ENCODE measurements at regions not wholly inside any gene's neighbourhood (a gene's known extent, or its start where the extent isn't known, plus 50 kb on each side); places are given as distances from the start of the nearest gene placed in this dataset.
"Not testable (repeated sequence)": the region's sequence is repeated elsewhere in the genome, so short reads cannot be mapped to it uniquely, and the experiment has no call there.

DNA sequence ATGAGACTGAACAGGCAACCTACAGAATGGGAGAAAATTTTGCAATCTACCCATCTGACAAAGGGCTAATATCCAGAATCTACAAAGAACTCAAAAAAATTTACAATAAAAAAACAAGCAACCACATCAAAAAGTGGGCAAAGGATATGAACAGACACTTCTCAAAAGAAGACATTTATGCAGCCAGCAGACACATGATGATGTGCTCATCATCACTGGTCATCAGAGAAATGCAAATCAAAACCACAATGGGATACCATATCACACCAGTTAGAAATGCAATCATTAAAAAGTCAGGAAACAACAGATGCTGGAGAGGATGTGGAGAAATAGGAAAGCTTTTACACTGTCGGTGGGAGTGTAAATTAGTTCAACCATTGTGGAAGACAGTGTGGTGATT is 51.7 kb upstream of the PAXBP1 start:
- not testable (repeated sequence) for H3K36me3 Mint-ChIP-seq (ENCODE audit: low read depth); H3K4me3 Mint-ChIP-seq; H3K4me1 Mint-ChIP-seq (ENCODE audit: low read depth); H3K27ac Mint-ChIP-seq; H3K9me3 Mint-ChIP-seq
- H3K27me3 Mint-ChIP-seq = peaks cover 11% of the 10 kb centered on the region

DNA sequence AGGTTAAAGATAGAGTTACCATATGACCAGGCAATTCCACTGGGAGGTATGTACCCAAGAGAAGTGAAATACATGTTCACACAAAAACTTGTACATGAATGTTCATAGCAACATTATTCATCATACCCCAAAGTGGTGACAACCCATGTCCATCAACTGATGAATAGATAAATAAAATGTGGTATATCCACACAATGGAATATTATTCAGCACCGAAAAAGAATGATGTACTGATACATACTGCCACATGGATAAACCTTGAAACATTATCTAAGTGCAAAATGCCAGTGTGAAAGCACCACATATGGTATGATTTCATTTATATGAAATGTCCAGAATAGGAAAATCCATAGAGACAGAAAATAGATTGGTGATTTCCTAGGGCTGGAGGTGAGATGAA is 53.4 kb upstream of the PAXBP1 start:
- Mint-ChIP-seq H3K36me3 (ENCODE audit: low read depth) (no peaks in the 10 kb centered on the region), H3K27ac (no peak overlapping the region), H3K27me3 (peaks cover 11% of the 10 kb centered on the region), H3K4me3 (no peak overlapping the region), H3K4me1 (ENCODE audit: low read depth) (no peaks in the 10 kb centered on the region), H3K9me3 (peaks cover 3% of the 10 kb centered on the region)

DNA sequence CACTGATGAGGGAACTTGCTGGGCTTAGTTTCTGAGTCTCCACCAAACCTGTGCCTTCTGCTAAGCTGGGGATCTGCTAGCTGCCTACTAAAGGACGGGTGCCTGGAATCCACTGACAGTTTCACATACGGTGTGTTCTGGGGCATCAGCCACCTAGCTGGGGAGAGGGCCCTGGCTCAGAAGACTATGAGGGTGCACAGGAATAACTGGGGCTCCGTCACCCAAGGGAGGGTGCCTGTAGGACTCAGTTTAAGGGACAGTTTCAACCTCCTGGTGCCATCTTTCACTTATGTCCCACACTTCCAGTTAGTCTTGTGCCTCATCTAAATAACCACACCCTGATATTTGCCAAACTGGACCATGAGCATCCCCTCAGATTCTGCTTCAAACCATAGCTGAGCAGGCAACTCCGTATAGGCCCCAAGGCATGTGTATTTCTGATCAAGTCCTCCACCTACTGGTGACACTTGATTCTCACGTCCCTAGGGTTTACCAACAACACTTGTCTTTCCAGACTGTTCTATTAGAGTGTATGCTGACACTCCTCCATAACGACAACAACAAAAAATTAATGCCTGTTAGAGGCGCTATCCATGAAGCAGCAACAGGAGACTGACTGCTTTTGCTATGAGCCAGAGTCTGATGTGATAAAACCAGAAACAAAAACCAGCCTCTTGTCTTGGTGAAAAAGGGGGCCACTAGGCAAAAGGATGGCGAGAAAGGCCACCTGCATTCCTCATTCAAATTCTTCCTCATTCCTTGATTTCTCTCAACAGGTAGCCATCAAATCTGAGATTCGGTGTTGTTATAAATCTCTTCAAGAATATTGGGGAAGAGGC is 55.0 kb upstream of the PAXBP1 start:
- peaks cover 11% of the 10 kb centered on the region for H3K27me3 Mint-ChIP-seq
- peaks cover 3% of the 10 kb centered on the region for H3K9me3 Mint-ChIP-seq
- no peak overlapping the region for H3K27ac Mint-ChIP-seq
- no peaks in the 10 kb centered on the region for H3K4me1 Mint-ChIP-seq (ENCODE audit: low read depth)
- H3K36me3 Mint-ChIP-seq (ENCODE audit: low read depth) = no peaks in the 10 kb centered on the region
- no peak overlapping the region for H3K4me3 Mint-ChIP-seq

GRCh38 chr21:32828908-32829307 is 57.4 kb upstream of the PAXBP1 start:
- H3K27ac Mint-ChIP-seq = no peak overlapping the region
- peaks cover 16% of the 10 kb centered on the region for H3K27me3 Mint-ChIP-seq

DNA sequence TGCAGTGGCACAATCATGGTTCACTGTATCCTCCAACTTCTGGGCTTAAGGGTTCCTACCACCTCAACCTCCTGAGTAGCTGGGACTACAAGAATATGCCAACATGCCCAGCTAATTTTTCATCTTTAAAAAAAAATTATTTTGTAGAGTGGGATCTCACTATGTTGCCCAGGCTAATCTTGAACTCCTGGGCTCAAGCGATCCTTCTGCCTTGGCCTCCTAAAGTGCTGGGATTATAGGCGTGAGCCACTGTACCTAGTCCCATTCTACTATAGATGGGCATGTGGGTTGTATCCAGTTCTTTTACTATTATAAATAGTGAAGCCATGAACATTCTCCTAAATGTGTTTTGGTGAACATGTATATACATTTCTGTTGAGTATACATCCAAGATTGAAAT is 57.9 kb upstream of the PAXBP1 start:
- Mint-ChIP-seq H3K9me3 (peaks cover 3% of the 10 kb centered on the region), H3K4me1 (ENCODE audit: low read depth) (no peaks in the 10 kb centered on the region), H3K36me3 (ENCODE audit: low read depth) (no peaks in the 10 kb centered on the region), H3K27ac (no peak overlapping the region), H3K4me3 (no peak overlapping the region), H3K27me3 (peaks cover 16% of the 10 kb centered on the region)

More at GRCh38 chr21:32828908-32829307, 57.4 kb upstream of the PAXBP1 start:
- Mint-ChIP-seq H3K36me3 (ENCODE audit: low read depth) (no peaks in the 10 kb centered on the region), H3K4me3 (no peak overlapping the region), H3K4me1 (ENCODE audit: low read depth) (no peaks in the 10 kb centered on the region), H3K9me3 (peaks cover 3% of the 10 kb centered on the region)

DNA sequence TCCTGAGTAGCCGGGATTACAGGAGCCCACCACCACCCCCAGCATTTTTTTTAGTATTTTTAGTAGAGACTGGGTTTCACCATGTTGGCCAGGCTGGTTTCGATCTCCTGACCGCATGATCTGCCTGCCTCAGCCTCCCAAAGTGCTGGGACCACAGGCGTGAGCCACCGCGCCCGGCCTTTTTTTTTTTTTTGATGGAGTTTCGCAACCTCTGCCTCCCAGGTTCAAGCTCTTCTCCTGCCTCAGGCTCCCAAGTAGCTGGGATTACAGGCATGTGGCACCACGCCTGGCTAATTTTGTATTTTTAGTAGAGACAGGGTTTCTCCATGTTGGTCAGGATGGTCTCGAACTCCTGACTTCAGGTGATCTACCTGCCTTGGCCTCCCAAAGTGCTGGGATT is 60.2 kb upstream of the PAXBP1 start:
- H3K27ac Mint-ChIP-seq; H3K36me3 Mint-ChIP-seq (ENCODE audit: low read depth); H3K9me3 Mint-ChIP-seq; H3K4me3 Mint-ChIP-seq; H3K4me1 Mint-ChIP-seq (ENCODE audit: low read depth): not testable (repeated sequence)
- peaks cover 13% of the 10 kb centered on the region for H3K27me3 Mint-ChIP-seq

GRCh38 chr21:32834211-32834915 is 62.8 kb upstream of the PAXBP1 start:
- Mint-ChIP-seq H3K36me3 (ENCODE audit: low read depth) (peaks cover 5% of the 10 kb centered on the region), H3K4me3 (no peak overlapping the region), H3K4me1 (ENCODE audit: low read depth) (no peaks in the 10 kb centered on the region), H3K27ac (no peak overlapping the region), H3K27me3 (peaks cover 19% of the 10 kb centered on the region), H3K9me3 (peaks cover 5% of the 10 kb centered on the region)

- no peaks in the 10 kb centered on the region for H3K4me1 Mint-ChIP-seq (ENCODE audit: low read depth)
- peaks cover 5% of the 10 kb centered on the region for H3K36me3 Mint-ChIP-seq (ENCODE audit: low read depth)
- no peak overlapping the region for H3K4me3 Mint-ChIP-seq
- peaks cover 19% of the 10 kb centered on the region for H3K27me3 Mint-ChIP-seq
- H3K27ac Mint-ChIP-seq = no peak overlapping the region
- peaks cover 5% of the 10 kb centered on the region for H3K9me3 Mint-ChIP-seq
Observed at GRCh38 chr21:32834916-32835235, 63.3 kb upstream of the PAXBP1 start.

DNA sequence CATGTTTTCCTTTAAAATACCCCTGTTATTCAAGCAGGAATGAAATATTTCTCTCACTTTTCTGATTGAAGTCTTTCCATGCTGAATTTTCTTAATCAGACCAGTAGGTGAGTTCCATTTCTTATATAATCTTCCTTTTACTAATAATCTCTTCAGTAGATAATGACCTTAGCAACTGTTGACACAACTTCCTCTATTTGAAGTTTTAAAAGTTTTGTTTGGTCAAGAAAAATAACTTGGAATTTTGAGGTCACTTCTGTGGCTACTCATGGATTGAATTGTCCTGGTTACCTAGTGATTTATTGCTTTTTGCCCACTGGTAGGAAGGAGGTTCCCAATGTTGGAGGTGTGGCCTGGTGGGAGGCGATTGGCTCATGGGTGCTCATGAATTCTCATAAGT is 70.6 kb upstream of the PAXBP1 start:
- H3K4me3 Mint-ChIP-seq = no peak overlapping the region
- H3K27me3 Mint-ChIP-seq = peaks cover 8% of the 10 kb centered on the region
- H3K36me3 Mint-ChIP-seq (ENCODE audit: low read depth) = no peaks in the 10 kb centered on the region
- no peaks in the 10 kb centered on the region for H3K4me1 Mint-ChIP-seq (ENCODE audit: low read depth)
- no peak overlapping the region for H3K27ac Mint-ChIP-seq
- H3K9me3 Mint-ChIP-seq = peaks cover 3% of the 10 kb centered on the region

- Mint-ChIP-seq H3K4me1 (ENCODE audit: low read depth) (no peaks in the 10 kb centered on the region), H3K27ac (no peak overlapping the region), H3K36me3 (ENCODE audit: low read depth) (no peaks in the 10 kb centered on the region), H3K4me3 (no peak overlapping the region), H3K27me3 (peaks cover 4% of the 10 kb centered on the region), H3K9me3 (no peaks in the 10 kb centered on the region)
Observed at GRCh38 chr21:32843561-32843960, 72.0 kb upstream of the PAXBP1 start.

GRCh38 chr21:32844076-32844475 is 72.5 kb upstream of the PAXBP1 start:
- Mint-ChIP-seq H3K4me3 (no peak overlapping the region), H3K9me3 (no peaks in the 10 kb centered on the region), H3K27me3 (peaks cover 4% of the 10 kb centered on the region), H3K27ac (no peak overlapping the region), H3K4me1 (ENCODE audit: low read depth) (no peaks in the 10 kb centered on the region), H3K36me3 (ENCODE audit: low read depth) (no peaks in the 10 kb centered on the region)

- H3K4me3 Mint-ChIP-seq = no peak overlapping the region
- H3K27ac Mint-ChIP-seq = no peak overlapping the region
- no peaks in the 10 kb centered on the region for H3K4me1 Mint-ChIP-seq (ENCODE audit: low read depth)
- H3K9me3 Mint-ChIP-seq = no peaks in the 10 kb centered on the region
- H3K36me3 Mint-ChIP-seq (ENCODE audit: low read depth) = no peaks in the 10 kb centered on the region
- H3K27me3 Mint-ChIP-seq = peaks cover 4% of the 10 kb centered on the region
Observed at GRCh38 chr21:32844653-32845436, 73.3 kb upstream of the PAXBP1 start.

GRCh38 chr21:32858628-32859027 is 87.1 kb upstream of the PAXBP1 start:
- H3K27me3 Mint-ChIP-seq = peaks cover 20% of the 10 kb centered on the region
- no peaks in the 10 kb centered on the region for H3K36me3 Mint-ChIP-seq (ENCODE audit: low read depth)
- no peak overlapping the region for H3K4me3 Mint-ChIP-seq
- H3K4me1 Mint-ChIP-seq (ENCODE audit: low read depth) = no peaks in the 10 kb centered on the region
- no peak overlapping the region for H3K27ac Mint-ChIP-seq
- peaks cover 7% of the 10 kb centered on the region for H3K9me3 Mint-ChIP-seq

DNA sequence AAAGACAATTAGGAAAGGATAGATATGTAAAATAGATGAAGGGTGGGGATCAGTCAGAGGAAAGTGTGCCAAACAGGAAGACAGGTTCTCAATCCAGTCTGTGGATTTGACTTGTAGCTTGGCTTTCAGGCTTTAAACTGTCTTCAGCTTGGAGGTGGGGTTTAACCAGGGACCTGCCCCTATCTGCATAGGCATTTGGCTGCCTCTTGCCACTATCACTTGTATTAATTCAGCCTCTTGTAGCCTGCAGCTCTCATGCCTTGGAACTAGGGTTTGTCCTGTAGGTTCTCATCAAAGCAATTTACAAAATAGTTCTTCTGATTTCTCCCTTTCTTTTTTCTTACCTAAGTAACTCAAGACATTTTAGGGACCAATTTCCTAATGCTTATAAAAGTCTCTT is 88.8 kb upstream of the PAXBP1 start:
- Mint-ChIP-seq H3K27ac (no peak overlapping the region), H3K36me3 (ENCODE audit: low read depth) (no peaks in the 10 kb centered on the region), H3K4me1 (ENCODE audit: low read depth) (no peaks in the 10 kb centered on the region), H3K9me3 (peaks cover 7% of the 10 kb centered on the region), H3K4me3 (no peak overlapping the region), H3K27me3 (peaks cover 24% of the 10 kb centered on the region)

DNA sequence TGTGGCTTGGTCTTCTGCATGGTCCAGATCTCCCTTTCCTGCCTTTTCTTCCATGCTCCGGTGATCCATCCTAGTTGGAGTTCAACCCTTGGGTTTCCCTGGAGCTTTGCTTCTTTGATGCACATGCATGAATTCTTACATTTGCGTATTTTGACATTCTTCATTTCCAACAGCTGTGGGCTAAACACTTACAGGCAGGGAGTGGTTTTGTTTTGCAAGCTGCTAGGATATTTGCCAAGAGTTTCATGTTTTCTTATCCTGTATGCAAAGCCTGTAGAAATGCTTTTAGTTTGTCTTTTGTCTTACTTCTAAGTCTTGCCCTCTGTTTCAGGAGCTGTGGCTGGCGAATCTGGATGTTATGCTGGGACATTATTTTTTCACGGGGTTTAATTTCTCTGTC is 90.3 kb upstream of the PAXBP1 start:
- Mint-ChIP-seq H3K27me3 (peaks cover 27% of the 10 kb centered on the region), H3K9me3 (peaks cover 5% of the 10 kb centered on the region), H3K4me3 (no peak overlapping the region), H3K36me3 (ENCODE audit: low read depth) (no peaks in the 10 kb centered on the region), H3K27ac (no peak overlapping the region), H3K4me1 (ENCODE audit: low read depth) (no peaks in the 10 kb centered on the region)

Measured in stimulated activated naive CD8-positive, alpha-beta T cell treated with anti-CD3 and anti-CD28 coated beads, Interleukin-15, Interleukin-2, amounts not matched to agents 100 ng/mL and 50 ng/mL, for 24 hours (primary cell).